HS-5 (cell line): ENCODE measurements at regions not wholly inside any gene's neighbourhood (a gene's known extent, or its start where the extent isn't known, plus 50 kb on each side); places are given as distances from the start of the nearest gene placed in this dataset.
"Not testable (repeated sequence)": the region's sequence is repeated elsewhere in the genome, so short reads cannot be mapped to it uniquely, and the experiment has no call there.

Experiments used
- DNase-seq: peaks from one replicate; pipeline ENCODE4 v3.0.0-alpha.2; 2012; ENCODE audit warnings: low read depth

- no peak for DNase-seq
Observed at GRCh38 chr4:138798404-138798803, 217.2 kb upstream of the NOCT start.

GRCh38 chr4:138797646-138798045, 217.9 kb upstream of the NOCT start:
- DNase-seq = no peak

GRCh38 chr4:138796761-138797160, 218.8 kb upstream of the NOCT start:
- no peak for DNase-seq

DNA sequence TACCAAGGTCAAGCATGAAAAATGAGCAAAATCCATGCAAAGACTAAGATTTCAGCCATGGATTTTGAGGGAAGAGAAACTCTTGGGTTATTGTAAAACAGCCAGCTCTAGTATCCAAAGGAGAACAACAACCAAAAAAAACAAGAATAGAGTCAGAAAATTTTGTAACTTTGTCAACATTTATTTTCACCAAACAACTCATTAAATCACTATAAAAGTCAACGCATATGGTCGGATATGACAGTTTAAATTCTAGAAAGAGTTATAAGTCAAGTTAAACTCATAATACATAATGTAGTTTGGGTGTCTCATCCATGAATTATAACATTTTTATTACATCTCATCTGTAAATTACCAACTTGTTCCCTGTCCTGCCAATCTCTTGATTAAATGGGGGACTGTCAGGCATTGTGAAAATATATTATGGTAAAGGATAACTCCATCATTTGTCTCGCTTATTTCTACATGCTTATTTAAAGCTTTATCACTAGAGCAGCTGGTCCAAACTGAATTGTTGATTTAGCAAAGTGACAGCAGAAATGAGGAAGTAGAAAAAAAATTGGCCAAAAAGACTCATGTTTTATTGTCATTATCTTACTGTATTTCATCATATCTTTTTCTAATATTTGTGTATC, 224.8 kb upstream of the NOCT start:
- no peak for DNase-seq

DNA sequence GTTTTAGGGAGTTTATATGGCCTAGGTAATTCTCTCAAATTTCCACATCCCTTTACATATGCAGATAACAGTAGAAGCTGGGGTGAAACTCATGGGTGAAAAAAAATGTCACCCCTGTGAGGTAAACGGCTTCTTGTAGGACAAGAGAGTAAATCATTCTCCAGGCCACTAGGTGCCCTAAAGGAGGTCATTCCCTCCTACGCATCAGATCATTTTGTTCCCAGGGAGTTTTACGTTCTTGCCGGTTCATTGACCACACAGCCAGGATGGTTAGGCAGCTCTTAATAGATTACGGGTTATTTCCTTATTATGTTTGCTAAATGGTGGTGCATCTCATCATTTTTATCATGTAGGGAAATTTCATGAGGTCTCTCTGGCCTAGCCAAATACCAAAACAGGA, 225.8 kb upstream of the NOCT start:
- DNase-seq = no peak

GRCh38 chr4:138788857-138789256, 226.7 kb upstream of the NOCT start:
- DNase-seq = no peak

- DNase-seq = no peak
Observed at GRCh38 chr4:138788267-138788790, 227.3 kb upstream of the NOCT start.

- not testable (repeated sequence) for DNase-seq
Observed at GRCh38 chr4:138779761-138780160, 235.8 kb upstream of the NOCT start.

- DNase-seq = no peak
Observed at GRCh38 chr4:138775890-138776289, 239.7 kb upstream of the NOCT start.

- DNase-seq = no peak
Observed at GRCh38 chr4:138775489-138775888, 240.1 kb upstream of the NOCT start.

DNA sequence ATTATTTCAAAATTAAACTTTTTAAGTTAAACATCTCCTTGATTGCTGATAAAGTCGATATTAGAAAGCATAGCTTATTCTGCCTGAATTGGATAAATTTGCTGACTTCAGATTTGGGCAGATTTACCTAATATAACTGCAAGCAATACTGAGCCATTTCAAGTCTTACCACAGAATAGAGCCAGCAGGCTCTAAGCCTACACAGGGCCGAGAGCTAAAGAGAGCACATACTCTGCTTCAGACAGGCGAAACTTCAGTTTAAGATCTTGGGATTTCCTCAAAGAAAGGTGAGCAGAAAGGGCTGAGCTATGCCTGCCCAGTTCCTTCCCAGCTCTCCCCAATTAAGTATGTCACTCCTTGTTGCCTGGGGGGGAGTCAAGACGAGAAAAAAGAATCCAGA, 240.6 kb upstream of the NOCT start:
- DNase-seq = no peak

- DNase-seq = not testable (repeated sequence)
Observed at GRCh38 chr4:138774125-138774524, 241.5 kb upstream of the NOCT start.

DNA sequence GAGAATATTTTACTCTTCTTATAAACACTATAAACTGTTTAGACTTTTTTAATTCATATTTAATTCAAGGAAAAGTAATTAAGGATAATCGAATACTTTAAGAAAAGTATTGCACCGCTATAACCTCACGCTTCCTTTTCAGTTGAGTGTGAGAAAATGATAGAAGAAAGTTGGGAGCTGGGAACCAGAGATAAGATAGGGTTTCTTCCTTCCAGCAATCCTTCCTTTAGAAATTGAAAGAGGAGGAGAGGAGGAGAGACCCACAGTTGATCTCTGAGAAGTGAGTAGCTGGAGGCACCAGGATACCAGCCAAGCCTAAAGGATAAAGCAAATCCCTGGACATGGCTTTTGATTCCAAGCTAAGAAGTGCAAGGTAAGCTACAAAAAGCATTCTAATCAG, 242.3 kb upstream of the NOCT start:
- DNase-seq = no peak

GRCh38 chr4:138772366-138772765, 243.2 kb upstream of the NOCT start:
- no peak for DNase-seq

DNA sequence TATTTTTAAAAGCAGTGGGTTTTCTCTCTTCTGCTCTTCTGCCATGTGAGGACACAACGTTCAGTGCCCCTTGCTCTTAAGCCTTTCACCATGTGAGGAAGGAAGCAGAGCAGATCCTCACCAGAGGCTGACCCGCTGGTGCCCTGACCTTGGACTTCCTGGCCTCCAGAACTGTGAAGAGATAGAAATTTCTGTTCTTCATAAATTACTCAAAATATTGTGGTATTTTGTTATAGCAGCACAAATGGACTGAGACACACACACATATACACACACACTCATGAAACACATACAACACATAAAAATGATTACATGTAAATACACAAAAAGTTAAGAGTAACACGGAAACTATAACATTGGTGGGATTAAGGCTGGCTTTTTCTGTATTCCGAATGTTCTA, 244.8 kb upstream of the NOCT start:
- DNase-seq = no peak

DNA sequence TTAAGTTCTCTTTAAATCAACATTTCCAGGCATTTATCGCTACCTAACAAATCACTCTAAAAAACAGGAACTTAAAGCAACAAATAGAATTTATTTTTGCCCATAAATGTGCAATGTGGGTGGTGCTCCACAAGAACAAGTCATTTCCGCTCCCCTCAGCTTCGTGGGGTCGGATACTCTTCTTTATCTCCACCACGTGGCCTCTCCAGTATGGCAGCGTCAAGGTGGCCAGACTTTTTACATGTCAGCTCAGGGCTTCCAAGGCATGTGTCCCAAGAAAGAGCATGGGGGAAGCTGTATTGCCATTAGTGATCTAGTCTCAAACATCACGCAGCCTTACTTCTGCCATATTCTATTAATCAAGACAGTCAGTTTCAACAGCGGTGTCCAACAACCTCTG, 249.2 kb upstream of the NOCT start:
- no peak for DNase-seq

DNA sequence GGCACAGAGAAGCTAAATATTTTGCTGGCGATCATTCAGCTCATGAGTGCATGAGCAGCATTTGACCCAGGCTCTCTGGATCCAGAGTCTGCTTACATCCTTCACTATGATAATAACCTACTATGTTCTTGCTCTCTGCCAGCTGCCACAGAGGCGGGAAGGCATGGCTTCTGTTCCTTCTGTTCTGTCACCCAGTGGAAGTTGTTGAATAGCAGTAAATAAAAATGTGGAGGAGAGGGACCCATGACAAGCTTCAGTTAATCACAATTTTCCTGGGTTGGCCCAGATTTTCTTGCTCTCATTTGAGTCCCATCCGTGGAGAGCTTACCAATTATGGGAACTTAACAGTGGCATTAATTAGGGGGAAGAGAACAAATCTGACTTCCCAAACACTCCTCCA, 250.1 kb upstream of the NOCT start:
- no peak for DNase-seq

DNA sequence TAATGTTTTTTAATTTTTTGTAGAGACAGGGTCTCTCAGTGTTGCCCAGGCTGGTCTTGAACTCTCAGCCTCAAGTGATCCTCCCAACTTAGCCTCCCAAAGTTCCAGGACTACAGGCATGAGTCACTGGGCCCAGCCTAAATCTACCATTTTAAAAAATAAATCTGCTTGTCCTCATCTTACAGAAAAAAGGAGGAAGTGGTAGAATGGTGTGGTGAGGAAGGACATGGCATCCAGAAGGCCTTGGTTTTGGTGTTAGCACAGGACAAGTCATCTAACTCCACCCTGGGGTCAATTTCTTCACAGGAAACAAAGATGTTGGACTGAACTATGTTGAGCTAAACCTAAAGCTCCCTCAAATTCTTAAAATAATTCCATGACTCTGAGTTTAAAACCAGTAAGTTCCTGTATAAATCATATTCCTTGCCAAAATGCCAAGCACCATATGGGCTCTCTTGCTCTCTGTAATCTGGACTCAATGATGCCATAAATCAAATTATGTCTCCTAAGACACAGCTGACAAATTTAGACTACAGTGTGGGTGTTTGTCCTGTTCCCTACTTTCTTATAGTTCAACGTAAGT, 253.9 kb upstream of the NOCT start:
- DNase-seq = peak; percentile 61

GRCh38 chr4:138759554-138759902, 256.1 kb upstream of the NOCT start:
- no peak for DNase-seq

DNA sequence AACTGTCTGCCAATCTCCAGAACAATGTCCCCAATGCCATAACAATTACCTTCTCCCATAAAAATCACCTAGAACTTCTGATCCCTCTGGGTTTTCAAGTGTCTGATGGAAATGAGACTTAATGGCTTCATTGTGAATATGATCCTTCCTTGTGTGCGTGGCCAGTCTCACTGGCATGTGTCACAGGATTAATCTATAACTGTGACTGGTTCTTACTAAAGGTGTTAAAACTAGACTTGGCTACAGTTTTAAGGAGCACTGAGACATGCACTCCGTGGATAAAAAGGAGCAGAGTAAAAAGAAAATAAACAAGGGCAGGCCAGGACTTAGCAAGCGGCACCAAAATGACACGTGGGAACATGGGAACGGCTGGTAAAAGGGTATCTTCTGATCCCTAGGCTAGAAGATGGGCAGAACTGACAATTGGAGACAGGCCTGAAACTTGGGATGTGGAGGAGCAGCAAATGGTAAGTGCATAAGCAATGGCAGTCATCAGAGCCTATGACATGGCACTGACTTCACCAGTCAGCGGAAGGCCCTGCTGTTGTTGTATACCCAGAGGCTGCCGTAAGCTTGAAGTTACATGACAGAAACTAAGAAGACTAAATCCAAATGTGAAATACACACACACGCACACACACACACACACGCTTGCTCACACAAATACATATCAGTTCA, 256.6 kb upstream of the NOCT start:
- DNase-seq = no peak

DNA sequence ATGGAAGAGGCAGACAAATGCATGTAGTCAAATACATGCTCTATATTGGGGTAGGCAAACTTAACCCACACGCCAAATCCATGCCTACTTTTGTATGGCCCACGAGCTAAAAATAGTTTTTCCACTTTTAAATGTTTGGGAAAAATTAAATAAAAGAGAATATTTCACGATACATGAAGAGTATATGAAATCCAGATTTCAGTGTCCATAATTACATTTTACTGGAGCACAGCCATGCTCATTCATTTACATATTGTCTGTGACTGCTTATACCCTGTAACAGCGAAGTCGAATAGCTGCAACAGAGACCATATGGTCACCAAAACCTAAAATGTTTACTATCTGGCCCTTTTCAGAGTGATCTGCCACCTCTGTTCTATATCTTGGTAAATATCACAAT, 257.4 kb upstream of the NOCT start:
- no peak for DNase-seq

GRCh38 chr4:138757432-138757831, 258.1 kb upstream of the NOCT start:
- no peak for DNase-seq

GRCh38 chr4:138756519-138756918, 259.1 kb upstream of the NOCT start:
- DNase-seq = no peak

GRCh38 chr4:138751309-138751708, 264.3 kb upstream of the NOCT start:
- peak; percentile 61 for DNase-seq
